Neuronal stem cell (in vitro differentiated cells): ENCODE measurements at regions not wholly inside any gene's neighbourhood (a gene's known extent, or its start where the extent isn't known, plus 50 kb on each side); places are given as distances from the start of the nearest gene placed in this dataset.

Experiments
- DNase-seq: peaks from one replicate; pipeline ENCODE4 v3.0.0-alpha.2; 2013; ENCODE audit warnings: low spot score
- H2AFZ ChIP-seq: one replicate; pipeline ENCODE4 v1.6.1; 2013; ENCODE audit warnings: mild to moderate bottlenecking, low read length, inconsistent platforms
- H2AK5ac ChIP-seq: 2 replicates; pipeline ENCODE4 v1.6.1; 2013; ENCODE audit warnings: low read depth, mild to moderate bottlenecking, inconsistent platforms, low read length, moderate library complexity, mixed read lengths
- H2BK120ac ChIP-seq: 2 replicates; pipeline ENCODE4 v1.6.1; 2013; ENCODE audit warnings: low read depth, mild to moderate bottlenecking, inconsistent platforms, low read length, moderate library complexity, mixed read lengths
- H2BK12ac ChIP-seq: one replicate; pipeline ENCODE4 v1.6.1; 2013; ENCODE audit warnings: low read length, inconsistent platforms
- H2BK15ac ChIP-seq: 2 replicates; pipeline ENCODE4 v1.6.1; 2013; ENCODE audit warnings: mild to moderate bottlenecking, low read length, inconsistent platforms, mixed read lengths
- H2BK5ac ChIP-seq: one replicate; pipeline ENCODE4 v1.6.1; 2013; ENCODE audit warnings: inconsistent platforms, mild to moderate bottlenecking, low read length, moderate library complexity
- H3K14ac ChIP-seq: one replicate; pipeline ENCODE4 v1.6.1; 2013; ENCODE audit warnings: low read length, inconsistent platforms
- H3K18ac ChIP-seq: 2 replicates; pipeline ENCODE4 v1.6.1; 2013; ENCODE audit warnings: low read length, inconsistent platforms
- H3K23ac ChIP-seq: 2 replicates; pipeline ENCODE4 v1.6.1; 2013; ENCODE audit warnings: low read depth, mild to moderate bottlenecking, mixed read lengths, low read length, inconsistent platforms; ENCODE audit not compliant: poor library complexity
- H3K27ac ChIP-seq: replicated peaks from 3 replicates; pipeline ENCODE4 v1.5.1; 2013; ENCODE audit warnings: low read length, inconsistent platforms
- H3K27me3 ChIP-seq, 3 experiments: 2 replicates each; pipeline ENCODE4 v1.6.1; 2013; ENCODE audit warnings: low read length in 3 of 3, mild to moderate bottlenecking in 2 of 3, inconsistent platforms in 1 of 3, low read depth in 1 of 3, mixed read lengths in 1 of 3, moderate library complexity in 1 of 3; ENCODE audit not compliant: control insufficient read depth in 3 of 3, insufficient read depth in 3 of 3
- H3K36me3 ChIP-seq, 2 donors: replicated peaks in 1 of 2; 2 replicates each; pipeline ENCODE4 v1.6.1; 2013; ENCODE audit warnings: low read length in 2 of 2; ENCODE audit not compliant: control insufficient read depth in 2 of 2, insufficient read depth in 2 of 2
- H3K4ac ChIP-seq: 2 replicates; pipeline ENCODE4 v1.6.1; 2013; ENCODE audit warnings: inconsistent platforms, mild to moderate bottlenecking, low read length, moderate library complexity
- H3K4me1 ChIP-seq, 2 donors: 1 replicate in 1 of 2; 2 replicates in 1 of 2; pipeline ENCODE4 v1.6.1; 2013; ENCODE audit warnings: low read length in 2 of 2, low read depth in 1 of 2; ENCODE audit not compliant: control insufficient read depth in 2 of 2, insufficient read depth in 1 of 2
- H3K4me2 ChIP-seq: one replicate; pipeline ENCODE4 v1.6.1; 2013; ENCODE audit warnings: mild to moderate bottlenecking, low read length, inconsistent platforms; ENCODE audit not compliant: insufficient read depth, poor library complexity, severe bottlenecking
- H3K4me3 ChIP-seq, 2 donors: 2 replicates each; pipeline ENCODE4 v1.5.1; 2013; ENCODE audit warnings: low read length in 2 of 2, mild to moderate bottlenecking in 2 of 2, inconsistent platforms in 1 of 2, moderate library complexity in 1 of 2
- H3K79me1 ChIP-seq: one replicate; pipeline ENCODE4 v1.6.1; 2013; ENCODE audit warnings: low read depth, mild to moderate bottlenecking, inconsistent platforms, low read length, moderate library complexity
- H3K9ac ChIP-seq: one replicate; pipeline ENCODE4 v1.6.1; 2013; ENCODE audit warnings: mild to moderate bottlenecking, low read depth, low read length, inconsistent platforms; ENCODE audit not compliant: poor library complexity
- H3K9me3 ChIP-seq, 2 donors: replicated peaks in 1 of 2; 2 replicates each; pipeline versions ENCODE3 to v1.6.1; 2013; ENCODE audit warnings: low read length in 2 of 2, mild to moderate bottlenecking in 2 of 2, inconsistent platforms in 1 of 2, low read depth in 1 of 2, mixed read lengths in 1 of 2, moderate library complexity in 1 of 2; ENCODE audit not compliant: control insufficient read depth in 2 of 2, insufficient read depth in 1 of 2
- H4K8ac ChIP-seq: one replicate; pipeline ENCODE4 v1.6.1; 2013; ENCODE audit warnings: low read depth, mild to moderate bottlenecking, inconsistent platforms, low read length, moderate library complexity
- H4K91ac ChIP-seq: one replicate; pipeline ENCODE4 v1.6.1; 2013; ENCODE audit warnings: low read length, low read depth, mild to moderate bottlenecking, inconsistent platforms; ENCODE audit not compliant: poor library complexity
- WGBS, 2 donors: extraction: QIAGEN DNeasy Blood & Tissue Kit; methylation state at CpG; one replicate each; pipeline ENCODE4 v1.1.7; 2013; ENCODE audit warnings: missing lambda C conversion rate in 2 of 2, mixed read lengths in 1 of 2; ENCODE audit not compliant: insufficient read length in 2 of 2, insufficient replicate concordance in 1 of 2; ENCODE audit errors: extremely low coverage in 2 of 2; 5-methylcytosine and 5-hydroxymethylcytosine counted together

GRCh38 chr1:201693890-201694607 lies 134.9 kb upstream of the IPO9 start:
- no CpG with 5 or more reads among the region's 8 CpGs for WGBS, 2 donors
- Histone ChIP-seq H2BK12ac (peak overlapping the region; percentile 8), H3K79me1 (no peaks in the 10 kb centered on the region), H3K9me3 (no peaks in the 10 kb centered on the region), H3K27me3 (no peaks in the 10 kb centered on the region), H2AFZ (peak overlapping the region; percentile 12), H4K8ac (no peak overlapping the region), H3K36me3 (no peaks in the 10 kb centered on the region), H2BK120ac (no peak overlapping the region), H2BK15ac (peak overlapping the region; percentile 50), H3K4me2 (peak overlapping the region; percentile 41), H2AK5ac (no peak overlapping the region), H2BK5ac (no peak overlapping the region), H3K9ac (no peak overlapping the region), H4K91ac (peak overlapping the region; percentile 34), H3K23ac (peak overlapping the region; percentile 5), H3K4me3 (peak overlapping the region in 1 of 2 donors; percentile 16), H3K14ac (no peak overlapping the region), H3K4me1 (peaks cover 28 to 32% of the 10 kb centered on the region in 2 donors), H3K18ac (peak overlapping the region; percentile 34), H3K4ac (no peak overlapping the region), H3K27ac (peak overlapping the region; percentile 39)
- no peak for DNase-seq

DNA sequence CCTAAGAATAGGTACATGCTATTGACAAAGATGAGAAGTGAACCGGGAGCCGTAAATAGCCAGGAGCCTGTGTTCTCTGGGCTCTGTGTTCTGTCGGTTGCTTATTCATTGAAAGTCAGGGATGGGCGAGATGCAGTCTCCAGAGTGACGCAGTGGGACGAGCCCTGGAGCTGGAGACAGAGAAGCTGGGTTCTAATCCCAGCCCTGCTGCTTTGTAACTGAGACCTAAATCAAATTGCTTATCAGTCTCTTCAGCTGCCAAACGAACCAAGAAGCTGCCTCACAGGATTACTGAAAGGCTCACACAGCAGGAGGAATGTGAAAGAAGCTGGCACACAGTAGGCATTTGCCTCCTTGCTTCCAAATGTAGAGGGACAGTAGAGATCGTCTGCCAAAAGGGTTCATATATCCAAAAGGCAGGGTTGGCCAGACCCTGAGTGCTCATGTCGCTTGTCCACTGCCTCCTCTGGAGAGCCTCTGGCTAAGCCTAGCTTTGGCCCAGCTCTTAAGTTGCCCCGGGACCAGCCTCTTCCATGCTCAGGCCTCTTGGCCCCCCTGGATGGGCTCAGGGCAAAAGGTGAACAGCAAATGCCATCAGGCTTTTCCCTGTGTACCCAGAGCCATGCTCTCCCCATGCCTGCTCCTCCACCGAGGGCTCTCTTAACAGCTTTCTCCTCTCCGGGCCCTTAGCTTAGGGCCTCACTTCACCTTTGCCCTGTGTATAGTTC lies 134.2 kb upstream of the IPO9 start:
- DNase-seq, result no peak
- no peak overlapping the region for H4K91ac ChIP-seq
- no peaks in the 10 kb centered on the region for H3K27me3 ChIP-seq
- H2BK5ac ChIP-seq, result no peak overlapping the region
- peak overlapping the region; percentile 39 for H3K27ac ChIP-seq
- peak overlapping the region; percentile 9 for H2AK5ac ChIP-seq
- H3K14ac ChIP-seq, result no peak overlapping the region
- no peak overlapping the region for H2BK120ac ChIP-seq
- H3K79me1 ChIP-seq, result no peaks in the 10 kb centered on the region
- no peaks in the 10 kb centered on the region for H3K9me3 ChIP-seq
- H3K36me3 ChIP-seq, result no peaks in the 10 kb centered on the region
- H3K4me2 ChIP-seq, result no peak overlapping the region
- no CpG with 5 or more reads among the region's 12 CpGs for WGBS, 2 donors
- H3K4me1 ChIP-seq, result peaks cover 28 to 32% of the 10 kb centered on the region in 2 donors
- H2AFZ ChIP-seq, result peak overlapping the region; percentile 12
- no peak overlapping the region for H2BK12ac ChIP-seq
- H2BK15ac ChIP-seq, result no peak overlapping the region
- H3K18ac ChIP-seq, result peak overlapping the region; percentile 22
- no peak overlapping the region for H4K8ac ChIP-seq
- H3K23ac ChIP-seq, result no peak overlapping the region
- H3K4me3 ChIP-seq, result peak overlapping the region in 1 of 2 donors; percentile 16
- H3K4ac ChIP-seq, result no peak overlapping the region
- H3K9ac ChIP-seq, result no peak overlapping the region

DNA sequence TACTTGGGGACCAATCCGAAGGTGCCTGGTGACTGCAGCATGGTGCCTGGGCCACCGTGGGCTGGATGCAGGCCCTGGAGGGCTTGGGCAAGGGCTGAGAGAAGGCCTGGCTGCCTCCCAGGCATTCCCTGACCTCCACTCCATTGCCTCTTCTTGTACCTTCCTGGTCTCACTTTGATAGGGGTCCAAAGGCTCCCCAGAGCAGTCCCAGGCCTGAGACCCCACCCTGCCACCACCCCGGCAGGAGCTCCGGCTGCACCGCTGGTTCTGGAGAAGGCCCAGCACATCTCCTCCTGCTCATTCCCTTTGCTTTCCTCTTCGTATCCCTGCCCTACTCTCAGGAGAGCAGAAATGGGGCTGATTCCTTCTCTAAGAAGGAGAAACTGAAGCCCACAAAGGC lies 133.3 kb upstream of the IPO9 start:
- Histone ChIP-seq H2BK15ac (peak overlapping the region; percentile 64), H3K79me1 (no peaks in the 10 kb centered on the region), H3K9ac (no peak overlapping the region), H2AK5ac (peak overlapping the region; percentile 65), H3K4ac (peak overlapping the region; percentile 31), H3K9me3 (no peaks in the 10 kb centered on the region), H4K91ac (no peak overlapping the region), H2AFZ (no peak overlapping the region), H3K4me1 (peaks cover 28 to 32% of the 10 kb centered on the region in 2 donors), H3K36me3 (no peaks in the 10 kb centered on the region), H3K18ac (peak overlapping the region; percentile 77), H3K14ac (no peak overlapping the region), H3K4me3 (no peak overlapping the region), H4K8ac (no peak overlapping the region), H3K4me2 (no peak overlapping the region), H2BK12ac (peak overlapping the region; percentile 77), H3K27me3 (no peaks in the 10 kb centered on the region), H3K23ac (no peak overlapping the region), H2BK5ac (no peak overlapping the region), H2BK120ac (no peak overlapping the region), H3K27ac (no peak overlapping the region)
- WGBS, 2 donors, result no CpG with 5 or more reads among the region's 6 CpGs
- no peak for DNase-seq

DNA sequence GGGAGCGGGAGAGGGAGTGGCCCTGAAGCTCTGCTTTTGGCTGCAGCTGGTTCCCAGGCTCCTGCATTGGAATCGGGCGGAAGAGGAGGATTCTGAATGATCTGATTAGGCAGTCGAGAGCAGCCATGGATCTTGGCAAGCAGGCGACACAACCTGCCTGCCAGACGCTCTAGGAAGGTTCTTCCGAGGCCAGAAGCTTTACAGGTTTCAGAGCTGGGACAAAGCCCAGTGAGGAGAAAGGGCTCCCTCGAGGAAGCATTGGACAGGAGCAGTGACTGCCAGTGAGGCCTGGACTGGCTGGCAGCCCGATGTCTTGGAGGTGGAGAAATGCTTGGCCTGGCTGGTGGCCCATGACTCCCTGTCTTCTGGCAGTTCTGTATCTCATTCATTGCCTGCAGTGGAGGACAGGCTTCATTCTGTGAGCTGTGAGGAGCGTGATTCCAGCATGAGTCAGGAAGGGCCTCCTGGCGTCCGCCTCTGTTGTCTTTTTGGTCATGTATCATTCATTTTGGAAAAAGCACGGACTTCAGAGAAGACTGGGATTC lies 132.7 kb upstream of the IPO9 start:
- H2BK5ac ChIP-seq, result no peak overlapping the region
- no CpG with 5 or more reads among the region's 13 CpGs for WGBS, 2 donors
- H3K18ac ChIP-seq, result peak overlapping the region; percentile 55
- H3K4ac ChIP-seq, result no peak overlapping the region
- peaks cover 28 to 32% of the 10 kb centered on the region in 2 donors for H3K4me1 ChIP-seq
- H3K27me3 ChIP-seq, result no peaks in the 10 kb centered on the region
- no peak overlapping the region for H3K27ac ChIP-seq
- H3K4me2 ChIP-seq, result no peak overlapping the region
- H3K36me3 ChIP-seq, result no peaks in the 10 kb centered on the region
- no peak overlapping the region for H4K8ac ChIP-seq
- peak overlapping the region; percentile 11 for H3K23ac ChIP-seq
- no peak overlapping the region for H2AFZ ChIP-seq
- peaks cover 0 to under 1% of the 10 kb centered on the region in 2 donors for H3K9me3 ChIP-seq
- H3K79me1 ChIP-seq, result no peaks in the 10 kb centered on the region
- no peak overlapping the region for H3K4me3 ChIP-seq
- H2BK15ac ChIP-seq, result peak overlapping the region; percentile 64
- H2AK5ac ChIP-seq, result peak overlapping the region; percentile 65
- no peak overlapping the region for H2BK120ac ChIP-seq
- DNase-seq, result no peak
- peak overlapping the region; percentile 53 for H3K9ac ChIP-seq
- H2BK12ac ChIP-seq, result peak overlapping the region; percentile 24
- no peak overlapping the region for H4K91ac ChIP-seq
- peak overlapping the region; percentile 39 for H3K14ac ChIP-seq
